HCT116 (cell line): ENCODE measurements at regions not wholly inside any gene's neighbourhood (a gene's known extent, or its start where the extent isn't known, plus 50 kb on each side); places are given as distances from the start of the nearest gene placed in this dataset.

Source experiments
- ATAC-seq: fragments of 200-7000 bp; cut with Tn5 transposase; 2 replicates; pipeline ENCODE4 v1.9.1; 2020; ENCODE audit warnings: mild to moderate bottlenecking, moderate library complexity
- BruUV-seq: library from RNA; stranded (reverse); fragments of 400-500 nt; replicated peaks from 2 replicates; lab custom pipeline; 2021; lab: Mats Ljungman, UMichigan
- CTCF ChIA-PET: fragments of 300-600 bp; sonication (Branson Sonifier 250); formaldehyde crosslinking; loops from one replicate; lab custom pipeline; 2021; ENCODE audit warnings: antibody characterized with exemption; lab: Charles Lee
- POLR2A ChIA-PET: fragments of 300-600, 350-600 bp; sonication (Branson Sonifier 250); formaldehyde crosslinking; loops from one replicate; lab custom pipeline; 2021; ENCODE audit warnings: antibody characterized with exemption; lab: Charles Lee
- RAD21 ChIA-PET, 2 experiments: fragments of 300-600 bp; sonication (Branson Sonifier 250); formaldehyde crosslinking; loops; one replicate each; lab custom pipeline; 2023; ENCODE audit warnings: low total read pairs in 2 of 2; ENCODE audit not compliant: uncharacterized antibody in 2 of 2, unreplicated experiment in 2 of 2, low non-redundant PET in 1 of 2; lab: Charles Lee
- DNase-seq: peaks from one replicate; pipeline ENCODE4 v3.0.0-alpha.2; 2010; ENCODE audit warnings: low read depth, low spot score
- H2AFZ ChIP-seq: fragments of 200-600 bp; shearing (Covaris generic), sonication (generic); 2 replicates; pipeline ENCODE4 v1.6.1; 2017; ENCODE audit warnings: low read depth, mixed run types, mixed read lengths, antibody characterized with exemption, low read length; ENCODE audit not compliant: poor library complexity, severe bottlenecking
- H3K27ac ChIP-seq: 2 replicates; pipeline ENCODE4 v1.5.1; 2012; ENCODE audit warnings: low read depth, low read length
- H3K27me3 ChIP-seq: fragments of 200-600 bp; sonication (generic); 2 replicates; pipeline ENCODE4 v1.6.1; 2016; ENCODE audit warnings: mixed run types, low read length, mixed read lengths; ENCODE audit not compliant: insufficient read depth
- H3K36me3 ChIP-seq, 2 experiments: fragments of 200-500 bp in 1 of 2; fragments of 200-600 bp in 1 of 2; sonication (Bioruptor generic) in 1 of 2; sonication (generic) in 1 of 2; 2 replicates each; pipeline versions ENCODE4 v1.5.1 to v1.6.1; 2014 to 2016; ENCODE audit warnings: low read length in 2 of 2, inconsistent platforms in 1 of 2, mixed read lengths in 1 of 2, mixed run types in 1 of 2; ENCODE audit not compliant: insufficient read depth in 2 of 2, control insufficient read depth in 1 of 2
- H3K4me1 ChIP-seq, 2 experiments: fragments of 200-600 bp in 1 of 2; sonication (generic) in 1 of 2; 2 replicates each; pipeline versions ENCODE4 v1.5.1 to v1.6.1; 2012 to 2017; ENCODE audit warnings: low read length in 2 of 2, inconsistent platforms in 1 of 2, mild to moderate bottlenecking in 1 of 2, mixed read lengths in 1 of 2, mixed run types in 1 of 2, moderate library complexity in 1 of 2; ENCODE audit not compliant: insufficient read depth in 2 of 2, control insufficient read depth in 1 of 2
- H3K4me2 ChIP-seq: fragments of 200-600 bp; sonication (generic); 2 replicates; pipeline ENCODE4 v1.6.1; 2017; ENCODE audit warnings: mixed run types, low read length, mixed read lengths
- H3K4me3 ChIP-seq, 2 experiments: fragments of 200-600 bp in 1 of 2; sonication (generic) in 1 of 2; replicated peaks in 1 of 2; 2 replicates each; pipeline ENCODE4 v1.5.1; 2011 to 2016; ENCODE audit warnings: low read length in 2 of 2, control low read depth in 1 of 2, low read depth in 1 of 2, mild to moderate bottlenecking in 1 of 2, mixed read lengths in 1 of 2, mixed run types in 1 of 2
- H3K79me2 ChIP-seq: fragments of 200-600 bp; sonication (generic); 2 replicates; pipeline ENCODE4 v1.6.1; 2017; ENCODE audit warnings: mild to moderate bottlenecking, mixed run types, low read length, moderate library complexity, mixed read lengths; ENCODE audit not compliant: insufficient read depth
- H3K9ac ChIP-seq: fragments of 200-600 bp; sonication (generic); 2 replicates; pipeline ENCODE4 v1.6.1; 2016; ENCODE audit warnings: low read length, mixed read lengths
- H3K9me2 ChIP-seq: fragments of 200-600 bp; sonication (generic), shearing (Covaris generic); 2 replicates; pipeline ENCODE4 v1.6.1; 2017; ENCODE audit warnings: mixed run types, mild to moderate bottlenecking, moderate library complexity; ENCODE audit not compliant: insufficient read depth
- H3K9me3 ChIP-seq, 2 experiments: fragments of 200-500 bp in 1 of 2; fragments of 200-600 bp in 1 of 2; sonication (Bioruptor generic) in 1 of 2; sonication (generic) in 1 of 2; 2 replicates each; pipeline ENCODE4 v1.6.1; 2014 to 2017; ENCODE audit warnings: low read length in 2 of 2, mixed read lengths in 2 of 2, inconsistent platforms in 1 of 2, low read depth in 1 of 2, mild to moderate bottlenecking in 1 of 2, mixed run types in 1 of 2, moderate library complexity in 1 of 2; ENCODE audit not compliant: control insufficient read depth in 1 of 2, insufficient read depth in 1 of 2
- H4K20me1 ChIP-seq: fragments of 200-600 bp; sonication (generic), shearing (Covaris generic); 2 replicates; pipeline ENCODE4 v1.6.1; 2017; ENCODE audit warnings: mixed run types, mild to moderate bottlenecking, moderate library complexity; ENCODE audit not compliant: insufficient read depth
- CBX3 ChIP-seq: IDR thresholded peaks from 2 replicates; pipeline ENCODE4 v1.6.1; 2012; ENCODE audit warnings: low read depth
- EGR1 ChIP-seq: IDR thresholded peaks from 2 replicates; pipeline ENCODE4 v1.6.1; 2012; ENCODE audit warnings: low read depth
- ELF1 ChIP-seq: IDR thresholded peaks from 2 replicates; pipeline ENCODE4 v1.6.1; 2012; ENCODE audit warnings: low read depth, borderline replicate concordance
- EZH2 ChIP-seq: fragments of 200-600 bp; sonication (generic); IDR thresholded peaks from 2 replicates; pipeline ENCODE4 v1.6.1; 2017; ENCODE audit warnings: antibody characterized with exemption, mixed run types
- FOSL1 ChIP-seq: IDR thresholded peaks from 2 replicates; pipeline ENCODE4 v1.6.1; 2012; ENCODE audit warnings: low read depth
- JUND ChIP-seq: IDR thresholded peaks from 2 replicates; pipeline ENCODE4 v1.6.1; 2012
- POLR2A ChIP-seq: IDR thresholded peaks from 2 replicates; pipeline ENCODE4 v1.7.0; 2011; ENCODE audit warnings: borderline replicate concordance; ENCODE audit not compliant: insufficient read depth, insufficient read length; ENCODE audit errors: extremely low read depth
- POLR2AphosphoS5 ChIP-seq: IDR thresholded peaks from 2 replicates; pipeline ENCODE4 v1.6.1; 2011; ENCODE audit warnings: mild to moderate bottlenecking, low read depth, low read length, moderate library complexity
- SIN3A ChIP-seq: IDR thresholded peaks from 2 replicates; pipeline ENCODE4 v1.6.1; 2012; ENCODE audit warnings: low read depth
- SRF ChIP-seq: IDR thresholded peaks from 2 replicates; pipeline ENCODE4 v1.6.1; 2012; ENCODE audit warnings: low read depth
- TCF7L2 ChIP-seq: IDR thresholded peaks from 2 replicates; pipeline ENCODE4 v1.7.0; 2011; ENCODE audit warnings: borderline replicate concordance, inconsistent platforms; ENCODE audit not compliant: insufficient read depth, insufficient read length; ENCODE audit errors: extremely low read depth
- YY1 ChIP-seq: IDR thresholded peaks from 2 replicates; pipeline ENCODE4 v1.6.1; 2011; ENCODE audit warnings: low read length, low read depth, moderate library complexity, mild to moderate bottlenecking; ENCODE audit not compliant: insufficient replicate concordance; ENCODE audit errors: extremely low read depth
- ZNF274 ChIP-seq: fragments of 200-500 bp; sonication (Bioruptor generic); IDR thresholded peaks from 2 replicates; pipeline ENCODE4 v1.6.1; 2014; ENCODE audit warnings: mild to moderate bottlenecking, low read depth, low read length, inconsistent platforms
- intact Hi-C: fragments of 100-400 bp; cut with micrococcal nuclease; formaldehyde crosslinking; loops from 2 replicates; pipeline ENCODE4 v1.10.0; 2022
- TF ChIP-seq, protein P1 (sequence below): IDR thresholded peaks from 2 replicates; pipeline ENCODE4 v1.6.1; 2012
- TF ChIP-seq, protein P2 (sequence below): IDR thresholded peaks from 2 replicates; pipeline ENCODE4 v1.6.1; 2012
- TF ChIP-seq, protein P3 (sequence below), 3 experiments: fragments of 200-600 bp in 1 of 3; sonication (generic) in 1 of 3; IDR thresholded peaks in 2 of 3; conservative IDR thresholded peaks in 1 of 3; 2 replicates each; pipeline ENCODE4 v1.5.1; 2012 to 2017; ENCODE audit warnings: low read depth in 2 of 3, low read length in 2 of 3, antibody characterized with exemption in 1 of 3, borderline replicate concordance in 1 of 3, control low read depth in 1 of 3, mild to moderate bottlenecking in 1 of 3, mixed read lengths in 1 of 3, mixed run types in 1 of 3, moderate library complexity in 1 of 3; ENCODE audit not compliant: insufficient read depth in 1 of 3
- TF ChIP-seq, protein P4 (sequence below): IDR thresholded peaks from 2 replicates; pipeline ENCODE4 v1.6.1; 2012; ENCODE audit warnings: low read depth

DNA sequence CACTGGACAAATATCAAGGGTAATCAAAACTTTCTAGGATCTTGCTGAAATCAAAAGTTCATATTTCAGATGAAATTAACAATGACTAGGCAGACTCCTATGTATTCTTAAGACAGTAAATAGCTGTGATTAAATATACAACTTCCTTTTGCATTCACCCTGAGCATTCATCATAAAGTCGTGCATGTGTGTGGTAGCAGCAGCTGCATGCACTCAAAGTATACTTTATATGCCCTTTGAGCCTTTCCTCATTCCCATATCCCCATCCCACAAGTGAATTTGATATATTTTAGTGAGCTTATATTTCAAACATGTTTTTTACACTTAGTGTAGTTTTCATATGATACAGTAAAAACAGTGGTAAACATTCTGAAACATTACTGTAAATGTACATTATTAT lies 959.0 kb downstream of the C4orf33 start:
- Histone ChIP-seq H3K4me3 (no peak overlapping the region), H3K27me3 (no peaks in the 10 kb centered on the region), H3K79me2 (no peaks in the 10 kb centered on the region), H3K27ac (no peak overlapping the region), H3K4me1 (no peaks in the 10 kb centered on the region), H4K20me1 (no peaks in the 10 kb centered on the region), H3K9ac (no peak overlapping the region), H2AFZ (no peak overlapping the region), H3K9me2 (no peaks in the 10 kb centered on the region), H3K36me3 (no peaks in the 10 kb centered on the region), H3K9me3 (no peaks in the 10 kb centered on the region), H3K4me2 (no peak overlapping the region)
- no peak for TF ChIP-seq TCF7L2
- peak; percentile 38 for TF ChIP-seq POLR2A
- BruUV-seq = no TSS peak
- ChIA-PET POLR2A (no interaction called here), RAD21 (no interaction called here), CTCF (no interaction called here)
- intact Hi-C loops = no loop called here
- no peak for ATAC-seq
- no peak for DNase-seq

DNA sequence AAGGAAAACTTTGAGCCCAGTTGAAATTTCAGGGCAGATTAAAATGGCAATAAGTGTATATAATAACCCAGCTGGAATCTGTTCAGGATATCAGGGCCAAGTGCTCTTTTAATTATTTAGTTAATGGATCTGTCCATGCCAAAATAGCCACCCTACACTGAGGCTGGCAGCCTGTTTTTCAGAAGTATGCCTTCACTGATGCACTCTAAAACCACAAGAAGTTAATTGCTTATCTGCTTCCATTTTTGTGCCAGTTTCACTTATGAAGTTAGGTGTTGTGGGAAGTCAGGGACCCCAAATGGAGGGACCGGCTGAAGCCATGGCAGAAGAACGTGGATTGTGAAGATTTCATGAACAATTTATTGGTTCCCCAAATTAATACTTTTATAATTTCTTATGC lies 960.3 kb downstream of the C4orf33 start:
- H4K20me1 ChIP-seq = no peaks in the 10 kb centered on the region
- H3K36me3 ChIP-seq = no peaks in the 10 kb centered on the region
- ChIA-PET CTCF (no interaction called here), RAD21 (no interaction called here), POLR2A (no interaction called here)
- no peak overlapping the region for H2AFZ ChIP-seq
- TF ChIP-seq ZNF274 (no peak), POLR2A (no peak), FOSL1 (no peak), SIN3A (no peak), YY1 (no peak), SRF (no peak), POLR2AphosphoS5 (no peak), JUND (no peak), EGR1 (no peak), ELF1 (no peak), CBX3 (no peak), EZH2 (no peak)
- TF ChIP-seq, protein P1, sequence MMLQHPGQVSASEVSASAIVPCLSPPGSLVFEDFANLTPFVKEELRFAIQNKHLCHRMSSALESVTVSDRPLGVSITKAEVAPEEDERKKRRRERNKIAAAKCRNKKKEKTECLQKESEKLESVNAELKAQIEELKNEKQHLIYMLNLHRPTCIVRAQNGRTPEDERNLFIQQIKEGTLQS = no peak
- TF ChIP-seq, protein P2, sequence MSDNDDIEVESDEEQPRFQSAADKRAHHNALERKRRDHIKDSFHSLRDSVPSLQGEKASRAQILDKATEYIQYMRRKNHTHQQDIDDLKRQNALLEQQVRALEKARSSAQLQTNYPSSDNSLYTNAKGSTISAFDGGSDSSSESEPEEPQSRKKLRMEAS = no peak
- TF ChIP-seq, protein P3, sequence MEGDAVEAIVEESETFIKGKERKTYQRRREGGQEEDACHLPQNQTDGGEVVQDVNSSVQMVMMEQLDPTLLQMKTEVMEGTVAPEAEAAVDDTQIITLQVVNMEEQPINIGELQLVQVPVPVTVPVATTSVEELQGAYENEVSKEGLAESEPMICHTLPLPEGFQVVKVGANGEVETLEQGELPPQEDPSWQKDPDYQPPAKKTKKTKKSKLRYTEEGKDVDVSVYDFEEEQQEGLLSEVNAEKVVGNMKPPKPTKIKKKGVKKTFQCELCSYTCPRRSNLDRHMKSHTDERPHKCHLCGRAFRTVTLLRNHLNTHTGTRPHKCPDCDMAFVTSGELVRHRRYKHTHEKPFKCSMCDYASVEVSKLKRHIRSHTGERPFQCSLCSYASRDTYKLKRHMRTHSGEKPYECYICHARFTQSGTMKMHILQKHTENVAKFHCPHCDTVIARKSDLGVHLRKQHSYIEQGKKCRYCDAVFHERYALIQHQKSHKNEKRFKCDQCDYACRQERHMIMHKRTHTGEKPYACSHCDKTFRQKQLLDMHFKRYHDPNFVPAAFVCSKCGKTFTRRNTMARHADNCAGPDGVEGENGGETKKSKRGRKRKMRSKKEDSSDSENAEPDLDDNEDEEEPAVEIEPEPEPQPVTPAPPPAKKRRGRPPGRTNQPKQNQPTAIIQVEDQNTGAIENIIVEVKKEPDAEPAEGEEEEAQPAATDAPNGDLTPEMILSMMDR (IDR thresholded peaks at IDR 0.05 in 2 of 3, conservative IDR thresholded peaks at IDR 0.05 in 1 of 3; ENCODE audit: borderline replicate concordance in 1 of 3, insufficient read depth in 1 of 3, low read depth in 2 of 3, low read length in 2 of 3) = no peak
- TF ChIP-seq, protein P4, sequence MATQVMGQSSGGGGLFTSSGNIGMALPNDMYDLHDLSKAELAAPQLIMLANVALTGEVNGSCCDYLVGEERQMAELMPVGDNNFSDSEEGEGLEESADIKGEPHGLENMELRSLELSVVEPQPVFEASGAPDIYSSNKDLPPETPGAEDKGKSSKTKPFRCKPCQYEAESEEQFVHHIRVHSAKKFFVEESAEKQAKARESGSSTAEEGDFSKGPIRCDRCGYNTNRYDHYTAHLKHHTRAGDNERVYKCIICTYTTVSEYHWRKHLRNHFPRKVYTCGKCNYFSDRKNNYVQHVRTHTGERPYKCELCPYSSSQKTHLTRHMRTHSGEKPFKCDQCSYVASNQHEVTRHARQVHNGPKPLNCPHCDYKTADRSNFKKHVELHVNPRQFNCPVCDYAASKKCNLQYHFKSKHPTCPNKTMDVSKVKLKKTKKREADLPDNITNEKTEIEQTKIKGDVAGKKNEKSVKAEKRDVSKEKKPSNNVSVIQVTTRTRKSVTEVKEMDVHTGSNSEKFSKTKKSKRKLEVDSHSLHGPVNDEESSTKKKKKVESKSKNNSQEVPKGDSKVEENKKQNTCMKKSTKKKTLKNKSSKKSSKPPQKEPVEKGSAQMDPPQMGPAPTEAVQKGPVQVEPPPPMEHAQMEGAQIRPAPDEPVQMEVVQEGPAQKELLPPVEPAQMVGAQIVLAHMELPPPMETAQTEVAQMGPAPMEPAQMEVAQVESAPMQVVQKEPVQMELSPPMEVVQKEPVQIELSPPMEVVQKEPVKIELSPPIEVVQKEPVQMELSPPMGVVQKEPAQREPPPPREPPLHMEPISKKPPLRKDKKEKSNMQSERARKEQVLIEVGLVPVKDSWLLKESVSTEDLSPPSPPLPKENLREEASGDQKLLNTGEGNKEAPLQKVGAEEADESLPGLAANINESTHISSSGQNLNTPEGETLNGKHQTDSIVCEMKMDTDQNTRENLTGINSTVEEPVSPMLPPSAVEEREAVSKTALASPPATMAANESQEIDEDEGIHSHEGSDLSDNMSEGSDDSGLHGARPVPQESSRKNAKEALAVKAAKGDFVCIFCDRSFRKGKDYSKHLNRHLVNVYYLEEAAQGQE = no peak
- no TSS peak for BruUV-seq
- H3K9ac ChIP-seq = no peak overlapping the region
- H3K4me2 ChIP-seq = no peak overlapping the region
- no peaks in the 10 kb centered on the region for H3K27me3 ChIP-seq
- H3K9me3 ChIP-seq = no peaks in the 10 kb centered on the region
- ATAC-seq = no peak
- no peak overlapping the region for H3K4me3 ChIP-seq
- intact Hi-C loops = no loop called here
- no peaks in the 10 kb centered on the region for H3K79me2 ChIP-seq
- H3K27ac ChIP-seq = no peak overlapping the region
- no peaks in the 10 kb centered on the region for H3K4me1 ChIP-seq
- no peak for DNase-seq
- H3K9me2 ChIP-seq = 0 out of 2 replicates have a peak, but pooled peaks cover 3% of the 10 kb centered on the region
